ENCODE measurements at regions not wholly inside any gene's neighbourhood (a gene's known extent, or its start where the extent isn't known, plus 50 kb on each side); places are given as distances from the start of the nearest gene placed in this dataset.

DNA sequence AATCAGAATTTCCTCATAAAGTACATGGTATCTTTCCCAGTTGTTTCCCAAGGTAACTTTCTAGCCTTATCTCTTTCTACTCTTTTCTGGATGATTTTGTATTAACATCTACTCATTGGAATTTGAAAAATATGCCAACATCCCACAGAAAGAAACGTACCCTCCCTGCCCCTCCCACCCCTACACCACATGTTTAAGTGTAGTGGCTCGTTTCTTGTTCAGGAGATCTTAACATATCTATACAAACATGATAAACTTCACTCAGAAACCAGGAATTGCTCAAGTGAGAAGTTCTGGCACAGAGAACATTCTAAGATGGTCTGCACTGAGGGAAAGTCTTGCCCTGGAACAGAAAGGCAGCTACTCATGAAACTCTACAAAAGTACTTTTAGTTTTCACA, 404.7 kb downstream of the SOX2 start:
- DNase-seq (no peak), ATAC-seq (ENCODE audit: low read depth) (no peak)
- no peak overlapping the region for H3K4me3 ChIP-seq (ENCODE audit: insufficient read depth, low read depth, low read length)
- H3K4me1 ChIP-seq (ENCODE audit: control insufficient read depth, insufficient read depth, low read length) = no peaks in the 10 kb centered on the region
- ChIA-PET CTCF (no interaction called here), POLR2A (ENCODE audit: unreplicated experiment) (no interaction called here)
- intact Hi-C loops (cut with micrococcal nuclease) (no loop called here), in situ Hi-C loops (cut with MboI; ENCODE audit: low sequenced_read_pairs) (no loop called here), dilution Hi-C loops (cut with HindIII; ENCODE audit: low sequenced_read_pairs, unreplicated experiment) (no loop called here)
- no peaks in the 10 kb centered on the region for H4K20me1 ChIP-seq (ENCODE audit: insufficient read depth, low read length)
- no peaks in the 10 kb centered on the region for H3K27me3 ChIP-seq (ENCODE audit: control insufficient read depth, insufficient read depth, low read length)
- no peak overlapping the region for H3K9ac ChIP-seq (ENCODE audit: low read depth, low read length)
- TF ChIP-seq RAD21 (IDR thresholded peaks at IDR 0.05; ENCODE audit: low read length) = no peak
- TF ChIP-seq FOS (IDR thresholded peaks at IDR 0.05; ENCODE audit: low read depth, low read length) = no peak
- TF ChIP-seq RCOR1 (IDR thresholded peaks at IDR 0.05; ENCODE audit: insufficient replicate concordance, low read length) = no peak
- TF ChIP-seq RFX5 (IDR thresholded peaks at IDR 0.05; ENCODE audit: low read depth, low read length) = no peak
- no peak for TF ChIP-seq NFE2L2 (IDR thresholded peaks at IDR 0.05; ENCODE audit: low read depth, low read length)
- TF ChIP-seq SMC3 (IDR thresholded peaks at IDR 0.05; ENCODE audit: low read depth, low read length) = no peak
- TF ChIP-seq MAFK (IDR thresholded peaks at IDR 0.05; ENCODE audit: low read depth, low read length) = no peak
- no peak for TF ChIP-seq POLR2A (IDR thresholded peaks at IDR 0.05; ENCODE audit: low read depth, low read length)
- TF ChIP-seq, protein P1, sequence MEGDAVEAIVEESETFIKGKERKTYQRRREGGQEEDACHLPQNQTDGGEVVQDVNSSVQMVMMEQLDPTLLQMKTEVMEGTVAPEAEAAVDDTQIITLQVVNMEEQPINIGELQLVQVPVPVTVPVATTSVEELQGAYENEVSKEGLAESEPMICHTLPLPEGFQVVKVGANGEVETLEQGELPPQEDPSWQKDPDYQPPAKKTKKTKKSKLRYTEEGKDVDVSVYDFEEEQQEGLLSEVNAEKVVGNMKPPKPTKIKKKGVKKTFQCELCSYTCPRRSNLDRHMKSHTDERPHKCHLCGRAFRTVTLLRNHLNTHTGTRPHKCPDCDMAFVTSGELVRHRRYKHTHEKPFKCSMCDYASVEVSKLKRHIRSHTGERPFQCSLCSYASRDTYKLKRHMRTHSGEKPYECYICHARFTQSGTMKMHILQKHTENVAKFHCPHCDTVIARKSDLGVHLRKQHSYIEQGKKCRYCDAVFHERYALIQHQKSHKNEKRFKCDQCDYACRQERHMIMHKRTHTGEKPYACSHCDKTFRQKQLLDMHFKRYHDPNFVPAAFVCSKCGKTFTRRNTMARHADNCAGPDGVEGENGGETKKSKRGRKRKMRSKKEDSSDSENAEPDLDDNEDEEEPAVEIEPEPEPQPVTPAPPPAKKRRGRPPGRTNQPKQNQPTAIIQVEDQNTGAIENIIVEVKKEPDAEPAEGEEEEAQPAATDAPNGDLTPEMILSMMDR (conservative IDR thresholded peaks at IDR 0.05; ENCODE audit: low read depth, low read length) = no peak
- TF ChIP-seq CEBPB (IDR thresholded peaks at IDR 0.05; ENCODE audit: low read depth, low read length) = no peak
- TF ChIP-seq BHLHE40 (IDR thresholded peaks at IDR 0.05; ENCODE audit: low read depth, low read length) = no peak
- no peak for TF ChIP-seq MXI1 (IDR thresholded peaks at IDR 0.05; ENCODE audit: borderline replicate concordance, low read depth, low read length)
- TF ChIP-seq, protein P2, sequence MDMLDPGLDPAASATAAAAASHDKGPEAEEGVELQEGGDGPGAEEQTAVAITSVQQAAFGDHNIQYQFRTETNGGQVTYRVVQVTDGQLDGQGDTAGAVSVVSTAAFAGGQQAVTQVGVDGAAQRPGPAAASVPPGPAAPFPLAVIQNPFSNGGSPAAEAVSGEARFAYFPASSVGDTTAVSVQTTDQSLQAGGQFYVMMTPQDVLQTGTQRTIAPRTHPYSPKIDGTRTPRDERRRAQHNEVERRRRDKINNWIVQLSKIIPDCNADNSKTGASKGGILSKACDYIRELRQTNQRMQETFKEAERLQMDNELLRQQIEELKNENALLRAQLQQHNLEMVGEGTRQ (IDR thresholded peaks at IDR 0.05; ENCODE audit: low read depth, low read length) = no peak
- H4K91ac ChIP-seq (ENCODE audit: insufficient read depth, low read depth, low read length) = no peak overlapping the region
- no peak overlapping the region for H2BK5ac ChIP-seq (ENCODE audit: low read depth, low read length, poor library complexity, severe bottlenecking)
- H3K18ac ChIP-seq (ENCODE audit: low read depth, low read length) = no peak overlapping the region
- H2BK120ac ChIP-seq (ENCODE audit: low read depth, low read length) = no peak overlapping the region
- no peak overlapping the region for H3K14ac ChIP-seq (replicated peaks; ENCODE audit: low read depth, low read length)
- no peak overlapping the region for H4K5ac ChIP-seq (ENCODE audit: low read depth, low read length)
- no CpG with 5 or more reads among the region's 2 CpGs for WGBS, 2 experiments (ENCODE audit: extremely low coverage in 2 of 2, insufficient read length in 1 of 2)
- H2AK9ac ChIP-seq (replicated peaks; ENCODE audit: low read depth, low read length, poor library complexity) = no peak overlapping the region
- peaks cover 9% of the 10 kb centered on the region for H3K9me3 ChIP-seq (ENCODE audit: control insufficient read depth, insufficient read depth, low read length)
- no peaks in the 10 kb centered on the region for H3K79me1 ChIP-seq (ENCODE audit: low read depth in 1 of 2, low read length in 2 of 2)
- H3K4me2 ChIP-seq (ENCODE audit: low read depth, low read length) = no peak overlapping the region
- no peak overlapping the region for H2AFZ ChIP-seq (replicated peaks; ENCODE audit: low read length, poor library complexity)
- H2BK15ac ChIP-seq (ENCODE audit: low read depth, low read length) = no peak overlapping the region
- H4K8ac ChIP-seq (ENCODE audit: low read depth in 2 of 2, low read length in 2 of 2) = no peak overlapping the region
- no peak overlapping the region for H3K23ac ChIP-seq (ENCODE audit: low read depth, low read length)
- no peak overlapping the region for H3K4ac ChIP-seq (ENCODE audit: low read depth, low read length)
- H2AK5ac ChIP-seq (ENCODE audit: low read depth, low read length) = no peak overlapping the region
- no peak overlapping the region for H3K56ac ChIP-seq (ENCODE audit: extremely low read depth, insufficient read depth, low read length)
- no peak overlapping the region for H2BK20ac ChIP-seq (ENCODE audit: low read depth, low read length)
- H3K27ac ChIP-seq (ENCODE audit: insufficient read depth, low read length) = no peak overlapping the region
- H3K36me3 ChIP-seq (ENCODE audit: control insufficient read depth, insufficient read depth, low read length) = no peaks in the 10 kb centered on the region
- H3K9me1 ChIP-seq (ENCODE audit: insufficient read depth, low read length) = no peaks in the 10 kb centered on the region
- no TSS peak for BruUV-seq (replicated peaks)
